BJ (cell line): ENCODE measurements at regions not wholly inside any gene's neighbourhood (a gene's known extent, or its start where the extent isn't known, plus 50 kb on each side); places are given as distances from the start of the nearest gene placed in this dataset.

Experiments used
- CTCF ChIA-PET: fragments of 350-600 bp; formaldehyde crosslinking; extraction: SDS; loops from one replicate; lab custom pipeline; 2021; ENCODE audit warnings: antibody characterized with exemption, inconsistent platforms; lab: Yijun Ruan, JAX
- POLR2A ChIA-PET: fragments of 300-600 bp; sonication (Branson Sonifier 250); formaldehyde crosslinking; extraction: SDS; loops from one replicate; lab custom pipeline; 2021; ENCODE audit warnings: antibody characterized with exemption; lab: Charles Lee
- DNase-seq: peaks from one replicate; pipeline ENCODE4 v3.0.0-alpha.2; 2011; ENCODE audit warnings: low read depth
- H3K27me3 ChIP-seq: 2 replicates; pipeline ENCODE4 v1.6.0; 2011; ENCODE audit warnings: low read length; ENCODE audit not compliant: control insufficient read depth, insufficient read depth
- H3K36me3 ChIP-seq: 2 replicates; pipeline ENCODE4 v1.5.1; 2011; ENCODE audit warnings: low read length; ENCODE audit not compliant: control insufficient read depth, insufficient read depth
- H3K4me3 ChIP-seq: 2 replicates; pipeline ENCODE4 v1.5.1; 2011; ENCODE audit warnings: low read depth, mild to moderate bottlenecking, control low read depth, low read length
- CTCF ChIP-seq: IDR thresholded peaks from 2 replicates; pipeline ENCODE4 v1.5.1; 2011; ENCODE audit warnings: low read depth, mild to moderate bottlenecking, control low read depth, inconsistent platforms, low read length, moderate library complexity; ENCODE audit not compliant: insufficient read depth

GRCh38 chr2:147374423-147374811, 470.4 kb upstream of the ACVR2A start:
- CTCF ChIA-PET, result no interaction called here
- TF ChIP-seq CTCF, result no peak
- no peak for DNase-seq
- Histone ChIP-seq H3K4me3 (no peak overlapping the region), H3K27me3 (no peaks in the 10 kb centered on the region), H3K36me3 (no peaks in the 10 kb centered on the region)
- POLR2A ChIA-PET, result no interaction called here

- DNase-seq, result no peak
These were observed 470.9 kb upstream of the ACVR2A start for GRCh38 chr2:147373800-147374422.

DNA sequence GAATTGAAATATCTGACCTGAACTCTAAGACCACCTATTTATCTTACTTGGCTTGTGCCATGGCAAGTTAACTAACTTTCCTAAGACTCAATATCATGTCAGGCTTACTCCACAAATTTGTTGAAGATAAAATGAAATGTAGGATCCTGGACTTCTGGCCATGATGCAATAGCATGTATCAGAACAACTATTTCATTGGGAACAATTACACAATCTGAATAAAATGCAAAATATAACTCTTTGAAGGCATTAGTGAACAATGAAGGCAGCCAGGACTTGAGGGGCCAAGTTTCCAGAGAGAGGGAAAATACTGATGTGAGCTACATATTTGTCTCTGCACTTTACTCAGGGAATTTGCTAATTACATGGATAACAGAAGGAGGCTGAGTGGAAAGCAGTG, 476.5 kb upstream of the ACVR2A start:
- CTCF ChIA-PET, result no interaction called here
- no peak for DNase-seq
- TF ChIP-seq CTCF, result no peak
- H3K27me3 ChIP-seq, result no peaks in the 10 kb centered on the region
- H3K4me3 ChIP-seq, result no peak overlapping the region
- POLR2A ChIA-PET, result no interaction called here
- H3K36me3 ChIP-seq, result no peaks in the 10 kb centered on the region

More at GRCh38 chr2:147373800-147374422, 470.9 kb upstream of the ACVR2A start:
- no peak overlapping the region for H3K4me3 ChIP-seq
- no peak for TF ChIP-seq CTCF
- CTCF ChIA-PET, result no interaction called here
- H3K27me3 ChIP-seq, result no peaks in the 10 kb centered on the region
- no peaks in the 10 kb centered on the region for H3K36me3 ChIP-seq
- POLR2A ChIA-PET, result no interaction called here

- H3K27me3 ChIP-seq, result no peaks in the 10 kb centered on the region
- POLR2A ChIA-PET, result no interaction called here
- no peak for TF ChIP-seq CTCF
- H3K36me3 ChIP-seq, result no peaks in the 10 kb centered on the region
- H3K4me3 ChIP-seq, result no peak overlapping the region
- CTCF ChIA-PET, result no interaction called here
- DNase-seq, result no peak
These were observed 478.6 kb upstream of the ACVR2A start for GRCh38 chr2:147366279-147366678.

DNA sequence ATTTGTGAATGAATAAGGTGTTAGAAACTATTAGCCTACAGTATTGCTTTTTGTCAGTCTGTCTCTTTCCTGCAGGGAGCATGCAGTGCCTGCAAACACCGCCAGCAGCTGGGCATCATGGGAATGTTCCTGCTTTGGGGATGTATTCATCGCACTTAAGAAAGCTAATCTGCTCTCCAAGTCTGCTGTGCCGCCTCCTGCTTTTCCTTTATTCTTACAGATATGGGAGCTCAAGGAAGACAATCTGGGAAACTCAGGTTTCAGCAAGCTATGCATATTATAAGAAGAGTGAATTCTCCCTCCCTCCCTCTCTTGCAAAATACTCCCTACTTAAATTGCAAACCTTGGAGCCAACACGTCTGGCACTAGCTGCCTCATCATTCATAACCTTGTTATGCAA, 479.2 kb upstream of the ACVR2A start:
- Histone ChIP-seq H3K4me3 (no peak overlapping the region), H3K27me3 (no peaks in the 10 kb centered on the region), H3K36me3 (no peaks in the 10 kb centered on the region)
- no peak for TF ChIP-seq CTCF
- ChIA-PET POLR2A (no interaction called here), CTCF (interaction anchor here (0.6 kb wide), 1 partner anchor 34 kb away, joined by 3 read pairs; no protein-coding TSS in a partner anchor)
- no peak for DNase-seq
